ENCODE measurements at regions not wholly inside any gene's neighbourhood (a gene's known extent, or its start where the extent isn't known, plus 50 kb on each side); places are given as distances from the start of the nearest gene placed in this dataset.

DNA sequence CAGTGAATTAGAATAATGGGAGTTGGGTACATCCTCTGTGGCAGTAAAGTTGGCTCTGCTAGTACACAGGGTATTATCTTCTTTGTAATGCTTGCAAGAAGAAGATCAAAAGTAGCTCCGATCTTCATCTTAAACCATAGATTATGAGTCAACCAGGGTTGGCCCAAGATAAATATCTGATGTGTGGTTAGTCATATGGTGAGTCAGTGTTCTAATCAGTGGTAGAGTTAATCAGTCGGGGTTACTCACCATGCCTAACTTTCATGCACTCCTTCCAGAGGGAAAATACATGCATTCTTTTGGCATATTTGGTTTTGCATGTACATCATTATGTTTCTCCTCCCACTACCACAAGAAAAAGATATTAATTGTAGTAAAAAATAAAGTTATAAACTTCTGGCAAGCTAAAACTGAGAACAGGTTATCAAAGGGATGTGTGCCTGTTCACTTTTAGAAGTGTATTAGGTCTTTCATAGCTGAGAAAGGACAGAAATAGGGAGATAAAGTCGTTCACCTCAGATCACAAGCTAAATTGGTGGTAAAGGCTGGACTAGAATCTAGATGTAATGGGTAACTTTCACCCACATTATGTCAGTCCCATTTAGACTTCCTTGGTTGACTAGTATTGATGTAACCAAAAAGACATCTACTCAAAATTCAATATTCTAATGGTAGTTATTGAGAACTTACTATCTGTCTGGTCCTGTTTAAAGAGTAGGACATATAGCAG, 684.4 kb downstream of the IRS1 start (continued):
- TF ChIP-seq ATF3 (IDR thresholded peaks at IDR 0.05), result no peak

DNA sequence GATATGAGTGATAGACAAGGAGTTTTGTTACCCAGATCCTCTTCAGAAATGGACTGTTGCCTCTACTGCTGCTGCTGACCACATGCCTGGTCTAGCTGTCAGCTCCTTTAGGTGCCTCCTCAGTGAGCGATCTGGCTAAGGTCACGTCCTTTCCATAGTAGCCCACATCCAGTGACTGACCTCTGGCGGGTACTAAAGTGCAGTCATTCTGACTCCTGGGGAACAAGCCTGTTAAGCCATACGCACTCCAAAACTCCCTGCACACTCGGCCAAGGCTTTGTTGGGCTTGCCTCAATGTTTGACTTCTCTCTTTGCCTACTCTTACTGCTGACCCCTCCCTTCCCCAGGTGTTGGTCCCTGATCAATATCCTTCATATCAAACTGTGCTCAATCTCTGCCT, 685.2 kb downstream of the IRS1 start:
- no peak overlapping the region for H3K27ac ChIP-seq (ENCODE audit: low read depth in 1 of 2, low read length in 2 of 2)
- H3K4me3 ChIP-seq (ENCODE audit: low read depth in 1 of 3, low read length in 3 of 3), result no peak overlapping the region
- no peak for TF ChIP-seq ZBTB33 (IDR thresholded peaks at IDR 0.05)
- TF ChIP-seq GABPA (IDR thresholded peaks at IDR 0.05 in 1 of 2, conservative IDR thresholded peaks at IDR 0.05 in 1 of 2), result no peak
- TF ChIP-seq REST (IDR thresholded peaks at IDR 0.05), result no peak
- no peak for TF ChIP-seq FOXA1 (IDR thresholded peaks at IDR 0.05)
- no peak for TF ChIP-seq EGR1 (IDR thresholded peaks at IDR 0.05; ENCODE audit: low read depth in 2 of 2)
- no peak for TF ChIP-seq RXRA (IDR thresholded peaks at IDR 0.05)
- no peaks in the 10 kb centered on the region for H3K27me3 ChIP-seq (ENCODE audit: control insufficient read depth in 4 of 4, insufficient read depth in 4 of 4, low read length in 3 of 4)
- DNase-seq (ENCODE audit: low spot score), result no peak
- H3K4me1 ChIP-seq (ENCODE audit: control insufficient read depth in 4 of 4, insufficient read depth in 4 of 4, low read length in 3 of 4), result peaks cover 0 to 13% (median 12%) of the 10 kb centered on the region in 4 donors
- WGBS, result 74% methylated on average over 5 of the region's 5 CpGs
- H3K9ac ChIP-seq (ENCODE audit: low read depth in 1 of 2, low read length in 2 of 2), result no peak overlapping the region
- H3K36me3 ChIP-seq (ENCODE audit: control insufficient read depth in 4 of 4, insufficient read depth in 3 of 4, low read depth in 1 of 4, low read length in 3 of 4), result no peaks in the 10 kb centered on the region
- no peaks in the 10 kb centered on the region for H3K9me3 ChIP-seq (ENCODE audit: control insufficient read depth in 4 of 4, low read length in 3 of 4)

GRCh38 chr2:226098861-226099745, 699.6 kb downstream of the NYAP2 start:
- 36% methylated on average over 1 of the region's 1 CpG for WGBS
- no peak for TF ChIP-seq RAD21 (IDR thresholded peaks at IDR 0.05)
- no peak for TF ChIP-seq ZBTB33 (IDR thresholded peaks at IDR 0.05)
- TF ChIP-seq HNF4A (conservative IDR thresholded peaks at IDR 0.05), result no peak
- no peak for TF ChIP-seq RXRA (IDR thresholded peaks at IDR 0.05)
- no peak for TF ChIP-seq ATF3 (IDR thresholded peaks at IDR 0.05)
- TF ChIP-seq REST (IDR thresholded peaks at IDR 0.05), result no peak
- no peak for TF ChIP-seq YY1 (IDR thresholded peaks at IDR 0.05)
- TF ChIP-seq CTCF (IDR thresholded peaks at IDR 0.05; ENCODE audit: low read depth, low read length, missing input control), result no peak
- TF ChIP-seq NR2F2 (IDR thresholded peaks at IDR 0.05), result no peak

More at GRCh38 chr2:226098861-226099745, 699.6 kb downstream of the NYAP2 start:
- no peak for DNase-seq (ENCODE audit: low spot score)
- Histone ChIP-seq H3K9ac (ENCODE audit: low read depth in 1 of 2, low read length in 2 of 2) (no peak overlapping the region), H3K36me3 (ENCODE audit: control insufficient read depth in 4 of 4, insufficient read depth in 3 of 4, low read depth in 1 of 4, low read length in 3 of 4) (no peaks in the 10 kb centered on the region), H3K4me3 (ENCODE audit: low read depth in 1 of 3, low read length in 3 of 3) (no peak overlapping the region), H3K4me1 (ENCODE audit: control insufficient read depth in 4 of 4, insufficient read depth in 4 of 4, low read length in 3 of 4) (no peaks in the 10 kb centered on the region), H3K27ac (ENCODE audit: low read depth in 1 of 2, low read length in 2 of 2) (no peak overlapping the region), H3K27me3 (ENCODE audit: control insufficient read depth in 4 of 4, insufficient read depth in 4 of 4, low read length in 3 of 4) (no peaks in the 10 kb centered on the region), H3K9me3 (ENCODE audit: control insufficient read depth in 4 of 4, low read length in 3 of 4) (no peaks in the 10 kb centered on the region)

Measured in liver (tissue), 8 donors.